ENCODE measurements at regions not wholly inside any gene's neighbourhood (a gene's known extent, or its start where the extent isn't known, plus 50 kb on each side); places are given as distances from the start of the nearest gene placed in this dataset.

- DNase-seq: no peak
Measured at GRCh38 chr4:19005211-19005610, 983.7 kb upstream of the LCORL start.

- no peak for DNase-seq
Measured at GRCh38 chr4:19002170-19002569, 980.6 kb upstream of the LCORL start.

DNA sequence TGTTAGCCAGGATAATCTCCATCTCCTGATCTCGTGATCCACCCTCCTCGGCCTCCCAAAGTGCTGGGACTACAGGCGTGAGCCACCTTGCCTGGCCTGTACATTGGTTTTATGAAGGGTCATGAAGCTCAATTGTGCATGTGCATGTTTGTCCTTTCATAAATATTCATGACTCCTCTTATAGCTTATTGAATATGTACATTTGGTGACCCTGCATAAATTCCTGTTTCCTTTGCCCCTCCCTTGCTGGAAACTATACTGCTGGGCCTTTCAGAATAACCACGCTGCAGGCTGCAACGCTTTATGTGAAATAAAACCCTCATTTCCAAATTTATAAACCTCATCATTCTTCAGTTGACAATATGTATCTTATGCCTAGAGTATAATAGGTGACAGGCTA is 978.0 kb upstream of the LCORL start:
- no peak for DNase-seq

- DNase-seq: no peak
Measured at GRCh38 chr4:18981234-18981615, 959.7 kb upstream of the LCORL start.

- DNase-seq: no peak
Measured at GRCh38 chr4:18980516-18981233, 959.1 kb upstream of the LCORL start.

DNA sequence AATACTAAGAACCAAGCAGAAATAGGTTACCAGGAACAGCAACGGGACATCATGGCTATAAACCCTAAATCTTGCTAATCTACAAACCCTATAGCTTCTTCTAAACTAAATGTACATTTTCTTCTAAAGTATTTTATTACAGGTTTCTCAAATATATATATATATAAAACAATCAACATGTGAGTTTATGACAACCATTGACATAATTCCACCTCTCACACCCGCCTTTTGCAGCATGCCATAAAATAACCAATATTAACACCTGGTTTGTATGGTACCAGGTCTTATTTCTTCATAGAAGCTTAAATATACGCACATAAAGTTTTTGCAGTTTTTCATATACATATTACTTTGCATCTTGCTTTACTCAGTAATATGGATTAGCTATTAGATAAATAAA is 955.3 kb upstream of the LCORL start:
- no peak for DNase-seq

- DNase-seq: no peak
Measured at GRCh38 chr4:18975916-18976808, 954.6 kb upstream of the LCORL start.

DNA sequence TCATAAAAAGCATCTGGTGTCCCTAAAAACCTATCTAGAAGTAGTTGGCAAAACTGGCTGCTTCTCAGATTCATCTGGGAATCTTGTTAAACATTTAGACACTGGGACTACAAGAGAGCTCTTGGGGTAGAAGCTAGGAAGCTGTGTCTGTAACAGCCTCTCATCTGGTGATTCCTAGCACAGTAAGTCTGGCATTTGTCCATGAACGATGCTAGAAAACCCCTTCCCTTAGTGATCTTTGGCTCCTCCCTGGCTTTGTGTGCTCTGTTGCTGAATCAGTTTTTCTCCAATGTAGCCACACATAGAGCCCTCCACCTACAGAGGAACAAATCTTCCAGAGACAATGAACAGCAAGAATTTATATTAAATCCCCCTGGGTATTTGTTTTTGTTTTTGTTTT is 951.7 kb upstream of the LCORL start:
- no peak for DNase-seq

DNA sequence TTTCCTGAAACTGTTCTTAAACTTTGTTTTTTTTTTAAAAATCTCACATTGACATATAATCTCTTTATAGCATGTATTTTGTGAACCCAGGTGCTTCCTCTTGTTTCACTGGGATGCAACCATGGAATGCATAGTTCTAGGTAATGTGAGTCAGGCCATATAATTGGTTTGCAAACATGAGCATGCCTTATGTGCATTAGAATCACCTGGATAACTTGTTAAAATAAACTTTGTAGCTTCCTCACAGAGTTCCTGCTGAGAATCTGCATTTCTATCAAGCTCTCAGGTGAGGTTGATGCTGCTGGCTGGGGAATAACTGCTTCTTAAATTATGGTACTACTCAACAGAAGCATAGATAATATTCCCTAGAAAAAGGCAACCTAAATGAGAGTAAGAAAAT is 940.3 kb upstream of the LCORL start:
- DNase-seq: no peak

DNA sequence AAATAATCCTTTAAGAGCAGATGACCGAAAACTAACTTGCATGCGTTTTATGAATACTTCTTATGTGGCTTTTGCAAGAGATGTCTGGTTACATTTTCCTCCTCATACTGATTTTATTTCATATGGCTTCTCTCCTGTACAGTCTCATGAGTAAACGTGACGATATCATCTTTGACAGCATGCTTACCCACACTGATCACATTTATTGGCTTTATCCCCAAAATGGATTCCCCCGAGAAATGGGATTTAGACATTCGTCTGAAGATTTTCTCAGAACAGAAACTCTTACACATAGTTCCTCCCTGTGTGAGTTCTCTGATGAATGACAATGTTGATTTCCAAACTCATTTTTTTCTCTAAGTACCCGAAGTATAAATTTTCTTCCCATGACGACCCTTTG is 939.7 kb upstream of the LCORL start:
- DNase-seq: no peak

GRCh38 chr4:18957716-18958115 is 936.2 kb upstream of the LCORL start:
- no peak for DNase-seq

- no peak for DNase-seq
Measured at GRCh38 chr4:18954538-18954937, 933.0 kb upstream of the LCORL start.

GRCh38 chr4:18953613-18954012 is 932.1 kb upstream of the LCORL start:
- DNase-seq: no peak

DNA sequence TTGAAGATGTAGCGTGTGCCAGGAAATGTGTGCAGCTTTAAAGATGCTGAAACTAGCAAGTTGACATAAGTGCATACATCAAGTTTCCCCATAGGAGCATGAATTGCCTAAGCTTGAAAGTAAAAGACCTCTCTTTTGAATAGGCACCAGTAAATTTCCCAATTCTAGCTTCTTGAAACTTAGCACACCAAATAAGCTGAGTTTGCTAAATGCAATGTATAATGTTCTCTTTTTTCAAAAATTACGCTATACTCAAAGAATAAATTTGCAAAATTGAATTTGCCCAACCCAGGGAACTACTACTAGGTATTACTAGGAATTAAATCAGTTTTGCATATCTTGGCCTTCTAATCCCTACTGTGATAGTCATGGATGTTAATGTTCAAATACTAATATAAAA is 923.9 kb upstream of the LCORL start:
- DNase-seq: no peak

- no peak for DNase-seq
Measured at GRCh38 chr4:18942874-18943273, 921.3 kb upstream of the LCORL start.

- DNase-seq: no peak
Measured at GRCh38 chr4:18938343-18939099, 917.0 kb upstream of the LCORL start.

DNA sequence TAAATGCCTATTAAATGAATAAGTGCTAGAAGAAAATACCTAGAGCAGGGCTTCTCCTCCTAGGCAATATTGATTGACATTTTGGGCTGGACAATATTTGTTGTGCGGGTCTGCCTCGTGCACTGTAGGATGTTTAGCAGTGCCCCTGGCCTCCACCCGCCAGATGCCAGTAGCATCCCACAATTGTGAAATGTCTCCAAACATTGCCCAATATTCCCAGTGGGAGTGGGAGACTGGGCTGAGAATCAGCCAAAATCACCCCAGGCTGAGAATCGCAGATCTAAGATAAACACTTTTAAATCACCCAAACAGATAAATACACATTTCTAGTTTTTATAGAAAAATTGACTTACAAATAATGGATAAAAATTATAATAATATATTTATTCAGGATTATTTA is 916.2 kb upstream of the LCORL start:
- DNase-seq: no peak

DNA sequence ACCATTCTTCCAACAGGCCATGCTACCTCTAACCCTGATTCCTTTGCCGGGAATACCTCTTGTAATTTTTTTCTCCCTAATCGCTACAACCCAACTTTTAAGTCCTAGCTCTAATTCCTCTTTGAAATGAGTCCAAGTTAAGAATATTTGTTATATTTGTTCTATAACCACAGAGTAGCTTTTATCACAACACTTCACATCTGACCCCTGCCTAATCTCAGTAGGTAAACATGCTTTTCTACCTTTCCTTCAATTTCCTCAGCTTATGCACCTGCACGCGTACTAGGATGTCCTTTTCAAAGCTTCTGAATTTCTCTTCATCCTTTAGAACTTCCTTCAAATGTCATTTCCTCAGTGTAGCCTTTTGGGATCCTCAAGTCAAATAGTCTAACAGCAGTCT is 915.5 kb upstream of the LCORL start:
- DNase-seq: no peak

DNA sequence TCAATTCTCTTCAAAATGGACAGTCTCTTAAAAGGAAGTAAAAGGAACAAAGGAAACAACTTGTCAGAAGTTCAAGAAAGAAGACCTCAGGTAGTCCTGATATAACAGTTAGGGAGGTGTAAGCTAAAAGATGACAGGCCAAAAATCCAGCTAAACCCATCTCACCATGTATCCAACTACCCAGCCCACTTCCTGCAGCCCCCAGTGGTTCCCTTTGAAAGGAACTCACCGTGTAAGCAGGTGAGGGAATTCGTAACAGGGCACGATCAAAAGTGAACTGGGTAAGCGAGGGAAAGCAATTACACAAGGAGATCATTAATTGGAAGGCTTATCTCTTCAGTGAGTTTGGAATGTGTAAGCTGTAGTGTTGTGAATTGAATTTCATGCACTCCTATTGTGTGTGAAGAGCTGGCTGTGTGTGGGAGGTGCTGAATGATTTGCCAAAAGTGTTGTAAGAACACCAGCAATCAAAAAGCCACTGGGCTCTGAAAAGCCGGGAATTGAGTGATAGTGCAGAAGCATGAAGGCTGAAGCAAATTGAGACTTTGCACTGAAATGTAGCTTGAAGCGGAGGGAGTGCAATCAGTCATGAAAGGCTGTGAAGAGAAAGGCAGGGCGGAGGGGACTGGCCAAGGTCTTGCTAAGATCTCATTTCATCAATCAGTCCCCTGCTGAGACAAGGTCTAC is 914.2 kb upstream of the LCORL start:
- DNase-seq: no peak

DNA sequence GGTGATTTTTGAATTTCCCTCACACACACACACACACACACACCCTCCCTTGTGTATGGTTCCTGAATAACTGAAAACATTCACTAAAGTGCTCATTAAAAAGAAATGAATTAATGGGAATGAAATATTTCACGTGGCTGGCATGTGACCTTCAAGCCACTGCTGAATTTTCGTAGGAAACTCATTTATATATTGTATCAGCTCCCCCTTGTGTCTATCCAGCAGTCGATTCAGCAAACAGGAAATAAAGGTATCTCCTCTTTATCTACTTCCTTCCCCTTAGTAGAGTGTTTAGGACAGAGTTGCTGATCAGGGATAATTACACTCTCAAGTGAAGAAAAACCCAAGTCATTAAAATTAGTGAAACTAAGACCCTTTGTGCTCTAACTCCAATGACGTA is 912.6 kb upstream of the LCORL start:
- DNase-seq: no peak

GRCh38 chr4:18932730-18933339 is 911.3 kb upstream of the LCORL start:
- no peak for DNase-seq

GRCh38 chr4:18931643-18932377 is 910.3 kb upstream of the LCORL start:
- DNase-seq: no peak

Measured in stimulated activated CD4-positive, alpha-beta T cell treated with anti-CD3 and anti-CD28 coated beads, Interleukin-1b, Interleukin-23, amount 100 ng/mL, for 48 hours (primary cell).